SK-N-SH (cell line): ENCODE measurements at regions not wholly inside any gene's neighbourhood (a gene's known extent, or its start where the extent isn't known, plus 50 kb on each side); places are given as distances from the start of the nearest gene placed in this dataset.

Source experiments
- CTCF ChIA-PET: fragments of 300-600, 350-600 bp; formaldehyde crosslinking; extraction: SDS; loops from one replicate; lab custom pipeline; 2021; lab: Yijun Ruan, JAX
- POLR2A ChIA-PET: fragments of 350-600 bp; sonication (Branson Sonifier 250); formaldehyde crosslinking; extraction: SDS; loops from one replicate; lab custom pipeline; 2020; ENCODE audit warnings: antibody characterized with exemption, inconsistent platforms; lab: Yijun Ruan, JAX
- DNase-seq: peaks from one replicate; pipeline ENCODE4 v3.0.0; 2012
- H2AFZ ChIP-seq: fragments of 200-600 bp; sonication (generic); 2 replicates; pipeline ENCODE4 v1.8.1; 2016; ENCODE audit warnings: antibody characterized with exemption, mild to moderate bottlenecking, low read depth
- H3F3A ChIP-seq: fragments of 200-600 bp; sonication (generic); replicated peaks from 2 replicates; pipeline ENCODE3; 2016; ENCODE audit warnings: antibody characterized with exemption, mild to moderate bottlenecking; ENCODE audit not compliant: insufficient read depth
- H3K27ac ChIP-seq, 2 experiments: fragments of 200-500 bp in 1 of 2; fragments of 200-600 bp in 1 of 2; sonication (Bioruptor generic) in 1 of 2; sonication (generic), shearing (Covaris generic) in 1 of 2; 2 replicates each; pipeline versions ENCODE4 v1.5.1 to v1.6.1; 2014 to 2016; ENCODE audit warnings: low read depth in 2 of 2, inconsistent platforms in 1 of 2, low read length in 1 of 2, mild to moderate bottlenecking in 1 of 2, mixed read lengths in 1 of 2
- H3K27me3 ChIP-seq: fragments of 200-600 bp; sonication (generic), shearing (Covaris generic); 2 replicates; pipeline ENCODE4 v1.6.1; 2016; ENCODE audit warnings: mixed run types; ENCODE audit not compliant: insufficient read depth
- H3K36me3 ChIP-seq, 2 experiments: fragments of 200-500 bp in 1 of 2; fragments of 200-600 bp in 1 of 2; sonication (Bioruptor generic) in 1 of 2; sonication (generic) in 1 of 2; replicated peaks in 1 of 2; 2 replicates each; pipeline versions ENCODE3 to v1.5.1; 2014 to 2016; ENCODE audit warnings: low read length in 1 of 2, mild to moderate bottlenecking in 1 of 2; ENCODE audit not compliant: insufficient read depth in 2 of 2, control insufficient read depth in 1 of 2
- H3K4me1 ChIP-seq, 2 experiments: fragments of 200-500 bp in 1 of 2; fragments of 200-600 bp in 1 of 2; sonication (Bioruptor generic) in 1 of 2; sonication (generic), shearing (Covaris generic) in 1 of 2; 2 replicates each; pipeline versions ENCODE4 v1.5.1 to v1.6.1; 2014 to 2016; ENCODE audit warnings: low read depth in 1 of 2, low read length in 1 of 2, mixed run types in 1 of 2; ENCODE audit not compliant: insufficient read depth in 2 of 2, control insufficient read depth in 1 of 2
- H3K4me2 ChIP-seq: fragments of 200-600 bp; sonication (generic), shearing (Covaris generic); 2 replicates; pipeline ENCODE4 v1.6.1; 2017; ENCODE audit warnings: mixed run types
- H3K4me3 ChIP-seq, 2 experiments: fragments of 200-500 bp in 1 of 2; fragments of 200-600 bp in 1 of 2; sonication (Bioruptor generic) in 1 of 2; sonication (generic), shearing (Covaris generic) in 1 of 2; 2 replicates each; pipeline versions ENCODE4 v1.5.1 to v1.8.1; 2014 to 2016; ENCODE audit warnings: low read depth in 2 of 2, inconsistent platforms in 1 of 2, low read length in 1 of 2, mild to moderate bottlenecking in 1 of 2, mixed read lengths in 1 of 2, moderate library complexity in 1 of 2
- H3K79me2 ChIP-seq: fragments of 200-600 bp; sonication (generic); 2 replicates; pipeline ENCODE4 v1.8.1; 2017; ENCODE audit warnings: mild to moderate bottlenecking; ENCODE audit not compliant: insufficient read depth
- H3K9ac ChIP-seq: fragments of 200-600 bp; sonication (generic); 2 replicates; pipeline ENCODE4 v1.6.1; 2017; ENCODE audit warnings: mixed run types
- H3K9me2 ChIP-seq: fragments of 200-600 bp; sonication (generic); 2 replicates; pipeline ENCODE4 v1.6.1; 2017; ENCODE audit warnings: mixed run types
- H3K9me3 ChIP-seq: fragments of 200-600 bp; sonication (generic); 2 replicates; pipeline ENCODE4 v1.6.1; 2017; ENCODE audit warnings: mixed run types, mild to moderate bottlenecking, moderate library complexity
- H4K20me1 ChIP-seq: fragments of 200-600 bp; sonication (generic); 2 replicates; pipeline ENCODE4 v1.6.1; 2017; ENCODE audit warnings: mild to moderate bottlenecking, mixed run types; ENCODE audit not compliant: insufficient read depth
- CHD2 ChIP-seq: fragments of 150-350 bp; IDR thresholded peaks from 2 replicates; pipeline ENCODE4 v1.6.1; 2018; ENCODE audit warnings: low read length; ENCODE audit not compliant: partially characterized antibody
- EZH2phosphoT487 ChIP-seq: fragments of 200-600 bp; sonication (generic); IDR thresholded peaks from 2 replicates; pipeline ENCODE4 v1.6.1; 2017; ENCODE audit warnings: low read depth, mixed run types, mild to moderate bottlenecking, antibody characterized with exemption, moderate library complexity, borderline replicate concordance
- FOSL2 ChIP-seq: IDR thresholded peaks from 2 replicates; pipeline ENCODE4 v1.4.0; 2012; ENCODE audit warnings: low read depth, mild to moderate bottlenecking, moderate library complexity, borderline replicate concordance
- FOXM1 ChIP-seq: IDR thresholded peaks from 2 replicates; pipeline ENCODE4 v1.4.0; 2012; ENCODE audit warnings: low read depth, mild to moderate bottlenecking
- GABPA ChIP-seq: IDR thresholded peaks from 2 replicates; pipeline ENCODE4 v1.4.0; 2012; ENCODE audit warnings: low read depth, mild to moderate bottlenecking
- GATA2 ChIP-seq: sonication (generic); formaldehyde crosslinking; IDR thresholded peaks from 2 replicates; pipeline ENCODE4 v1.5.0; 2020; ENCODE audit warnings: mild to moderate bottlenecking, missing genetic modification reagents
- MAX ChIP-seq: IDR thresholded peaks from 2 replicates; pipeline ENCODE4 v1.4.0; 2012; ENCODE audit warnings: low read depth
- MEF2A ChIP-seq: IDR thresholded peaks from 2 replicates; pipeline ENCODE4 v1.4.0; 2012; ENCODE audit warnings: low read depth, borderline replicate concordance
- PBX3 ChIP-seq: IDR thresholded peaks from 2 replicates; pipeline ENCODE4; 2012
- RCOR1 ChIP-seq: fragments of 150-350 bp; IDR thresholded peaks from 2 replicates; pipeline ENCODE4 v1.6.1; 2017; ENCODE audit warnings: antibody characterized with exemption, low read length
- REST ChIP-seq: IDR thresholded peaks from 2 replicates; pipeline ENCODE4 v1.6.1; 2012; ENCODE audit warnings: mild to moderate bottlenecking, low read depth, low read length, moderate library complexity
- RXRA ChIP-seq: IDR thresholded peaks from 2 replicates; pipeline ENCODE4 v1.4.0; 2012; ENCODE audit warnings: low read depth, mild to moderate bottlenecking, borderline replicate concordance
- SIN3A ChIP-seq: IDR thresholded peaks from 2 replicates; pipeline ENCODE4 v1.6.1; 2012; ENCODE audit warnings: low read depth, mild to moderate bottlenecking, low read length, moderate library complexity, borderline replicate concordance
- SMC3 ChIP-seq: IDR thresholded peaks from 2 replicates; pipeline ENCODE4 v1.6.1; 2012; ENCODE audit warnings: low read depth, low read length, improper control_type of control experiment
- TCF12 ChIP-seq: IDR thresholded peaks from 2 replicates; pipeline ENCODE4 v1.4.0; 2012
- USF2 ChIP-seq: fragments of 150-350 bp; IDR thresholded peaks from 2 replicates; pipeline ENCODE4 v1.6.1; 2017; ENCODE audit warnings: antibody characterized with exemption, low read length, low read depth, borderline replicate concordance
- YY1 ChIP-seq: IDR thresholded peaks from 2 replicates; pipeline ENCODE4 v1.4.0; 2012; ENCODE audit warnings: low read depth, mild to moderate bottlenecking
- WGBS: methylation state at CpG from one replicate; pipeline ENCODE4 v1.1.6; 2017; ENCODE audit warnings: low lambda C conversion rate; 5-methylcytosine and 5-hydroxymethylcytosine counted together

- Histone ChIP-seq H3F3A (no peaks in the 10 kb centered on the region), H3K27me3 (no peaks in the 10 kb centered on the region), H3K27ac (no peak overlapping the region), H3K79me2 (no peaks in the 10 kb centered on the region), H3K9me2 (no peaks in the 10 kb centered on the region), H4K20me1 (no peaks in the 10 kb centered on the region), H3K36me3 (no peaks in the 10 kb centered on the region), H2AFZ (no peak overlapping the region), H3K9ac (no peak overlapping the region), H3K4me2 (no peak overlapping the region), H3K4me3 (no peak overlapping the region), H3K9me3 (no peaks in the 10 kb centered on the region), H3K4me1 (no peaks in the 10 kb centered on the region)
- DNase-seq: no peak
- ChIA-PET CTCF (interaction anchor here (0.9 kb wide), 1 partner anchor 65 kb away, joined by 3 read pairs; no protein-coding TSS in a partner anchor), POLR2A (no interaction called here)
- TF ChIP-seq EZH2phosphoT487: no peak
- TF ChIP-seq MAX: no peak
- no peak for TF ChIP-seq SIN3A
- TF ChIP-seq CHD2: no peak
These were observed 327.0 kb upstream of the ZC3H15 start for GRCh38 chr2:186159101-186159500.

- no peak overlapping the region for H2AFZ ChIP-seq
- no peak overlapping the region for H3K4me2 ChIP-seq
- TF ChIP-seq REST: no peak
- no peak for TF ChIP-seq GATA2 (CRISPR knock-in tag)
- no peak for TF ChIP-seq MEF2A
- no peak for TF ChIP-seq SMC3
- TF ChIP-seq GABPA: no peak
- TF ChIP-seq EZH2phosphoT487: no peak
- TF ChIP-seq CHD2: no peak
- no peak for TF ChIP-seq YY1
- no peak for TF ChIP-seq MAX
- TF ChIP-seq FOXM1: no peak
- no peak for TF ChIP-seq PBX3
- no peak for TF ChIP-seq FOSL2
- no peak for TF ChIP-seq USF2
- no peak for TF ChIP-seq RXRA
- no peak for TF ChIP-seq RCOR1
- TF ChIP-seq TCF12: no peak
- 83% methylated on average over 2 of the region's 2 CpGs for WGBS
- H3K9me3 ChIP-seq: no peaks in the 10 kb centered on the region
- H3K79me2 ChIP-seq: no peaks in the 10 kb centered on the region
- ChIA-PET CTCF (no interaction called here), POLR2A (no interaction called here)
- H3F3A ChIP-seq: no peaks in the 10 kb centered on the region
- no peaks in the 10 kb centered on the region for H3K4me1 ChIP-seq
- H3K9me2 ChIP-seq: no peaks in the 10 kb centered on the region
- DNase-seq: no peak
- no peaks in the 10 kb centered on the region for H4K20me1 ChIP-seq
- H3K27ac ChIP-seq: no peak overlapping the region
- H3K27me3 ChIP-seq: no peaks in the 10 kb centered on the region
- no peak overlapping the region for H3K4me3 ChIP-seq
- H3K9ac ChIP-seq: no peak overlapping the region
- H3K36me3 ChIP-seq: no peaks in the 10 kb centered on the region
These were observed 321.7 kb upstream of the ZC3H15 start for GRCh38 chr2:186164325-186164724.
